ENCODE measurements at regions not wholly inside any gene's neighbourhood (a gene's known extent, or its start where the extent isn't known, plus 50 kb on each side); places are given as distances from the start of the nearest gene placed in this dataset.

GRCh38 chr5:124606543-124606942, 139.9 kb downstream of the ZNF608 start:
- WGBS, 5 donors, result 88 to 94% (median 89%) methylated on average over 2 of the region's 2 CpGs
- H3K4me1 ChIP-seq, result peaks cover 0 to 17% (median 0%) of the 10 kb centered on the region in 4 donors
- no peak overlapping the region for H3K27ac ChIP-seq
- TF ChIP-seq POLR2AphosphoS5 (IDR thresholded peaks at IDR 0.05) (no peak), POLR2A (IDR thresholded peaks at IDR 0.05) (no peak), CTCF (IDR thresholded peaks at IDR 0.05) (no peak), EP300 (IDR thresholded peaks at IDR 0.05) (no peak)
- intact Hi-C loops (cut with DNase I; ENCODE audit: low total_unique reads), result no loop called here
- no peaks in the 10 kb centered on the region for H3K27me3 ChIP-seq
- H3K4me3 ChIP-seq, result no peak overlapping the region
- H3K36me3 ChIP-seq, result no peaks in the 10 kb centered on the region
- no peak for DNase-seq
- no peaks in the 10 kb centered on the region for H3K9me3 ChIP-seq

DNA sequence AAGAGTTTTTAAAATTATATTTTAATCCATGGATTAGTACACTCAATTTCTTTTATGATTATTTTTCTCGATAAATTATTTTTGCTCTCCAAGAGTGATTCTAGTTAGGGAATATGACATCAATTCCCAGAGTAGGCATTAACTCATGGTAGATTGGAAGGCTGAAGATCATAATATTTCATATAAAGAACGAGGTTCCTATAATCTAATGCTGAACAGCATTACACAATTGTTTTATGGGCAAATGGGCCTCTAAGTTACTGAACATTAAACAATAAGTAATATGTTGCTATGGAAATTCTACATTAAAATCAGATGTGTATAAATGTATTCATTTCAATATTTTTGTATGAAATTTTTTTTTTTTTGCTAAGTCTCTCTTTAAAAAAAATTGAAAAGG, 140.3 kb downstream of the ZNF608 start:
- Histone ChIP-seq H3K9me3 (no peaks in the 10 kb centered on the region), H3K27ac (no peak overlapping the region), H3K4me3 (no peak overlapping the region), H3K36me3 (no peaks in the 10 kb centered on the region), H3K27me3 (no peaks in the 10 kb centered on the region), H3K4me1 (peaks cover 0 to 17% (median 0%) of the 10 kb centered on the region in 4 donors)
- 81 to 89% (median 82%) methylated on average over 2 of the region's 2 CpGs for WGBS, 5 donors
- intact Hi-C loops (cut with DNase I; ENCODE audit: low total_unique reads), result no loop called here
- TF ChIP-seq POLR2AphosphoS5 (IDR thresholded peaks at IDR 0.05), result no peak
- DNase-seq, result no peak

DNA sequence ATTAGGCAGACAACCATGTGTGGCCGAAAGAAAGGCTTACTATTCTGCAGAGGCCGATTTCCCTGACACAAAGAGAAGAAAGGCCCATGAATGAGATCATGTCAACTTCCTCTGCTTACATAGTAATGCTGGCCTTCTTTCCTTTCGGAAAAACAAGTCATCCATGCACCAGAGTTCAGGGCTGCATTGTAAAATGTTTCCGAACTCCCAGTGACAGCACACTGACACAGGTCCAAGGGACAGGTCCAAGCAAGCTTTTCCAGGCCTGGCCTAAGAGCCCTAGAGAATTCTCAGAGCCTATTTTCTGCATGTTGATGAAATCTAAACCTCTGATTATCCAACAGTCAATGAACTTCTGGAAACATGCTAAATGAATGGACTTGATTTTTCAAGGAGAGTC, 140.9 kb downstream of the ZNF608 start:
- H3K27ac ChIP-seq, result peak overlapping the region in 1 of 5 donors; percentile 7
- 54 to 75% (median 59%) methylated on average over 4 of the region's 4 CpGs for WGBS, 5 donors
- peak in 1 of 2 donors; percentile 82 for DNase-seq
- no peaks in the 10 kb centered on the region for H3K9me3 ChIP-seq
- H3K36me3 ChIP-seq, result no peaks in the 10 kb centered on the region
- no peaks in the 10 kb centered on the region for H3K27me3 ChIP-seq
- TF ChIP-seq CTCF (IDR thresholded peaks at IDR 0.05) (no peak), POLR2A (IDR thresholded peaks at IDR 0.05) (no peak), EP300 (IDR thresholded peaks at IDR 0.05) (no peak), POLR2AphosphoS5 (IDR thresholded peaks at IDR 0.05) (no peak)
- H3K4me1 ChIP-seq, result peaks cover 0 to 17% (median under 1%) of the 10 kb centered on the region in 4 donors
- intact Hi-C loops (cut with DNase I; ENCODE audit: low total_unique reads), result no loop called here
- H3K4me3 ChIP-seq, result no peak overlapping the region

- Histone ChIP-seq H3K4me1 (peaks cover 0 to 28% (median 6%) of the 10 kb centered on the region in 4 donors), H3K4me3 (no peak overlapping the region), H3K27me3 (no peaks in the 10 kb centered on the region), H3K27ac (no peak overlapping the region), H3K36me3 (no peaks in the 10 kb centered on the region), H3K9me3 (no peaks in the 10 kb centered on the region)
- TF ChIP-seq CTCF (IDR thresholded peaks at IDR 0.05) (no peak), POLR2AphosphoS5 (IDR thresholded peaks at IDR 0.05) (no peak)
- intact Hi-C loops (cut with DNase I; ENCODE audit: low total_unique reads), result no loop called here
- WGBS, 5 donors, result 68 to 80% (median 72%) methylated on average over 4 of the region's 4 CpGs
- DNase-seq, result no peak
Measured at GRCh38 chr5:124604419-124604818, 142.0 kb downstream of the ZNF608 start.

DNA sequence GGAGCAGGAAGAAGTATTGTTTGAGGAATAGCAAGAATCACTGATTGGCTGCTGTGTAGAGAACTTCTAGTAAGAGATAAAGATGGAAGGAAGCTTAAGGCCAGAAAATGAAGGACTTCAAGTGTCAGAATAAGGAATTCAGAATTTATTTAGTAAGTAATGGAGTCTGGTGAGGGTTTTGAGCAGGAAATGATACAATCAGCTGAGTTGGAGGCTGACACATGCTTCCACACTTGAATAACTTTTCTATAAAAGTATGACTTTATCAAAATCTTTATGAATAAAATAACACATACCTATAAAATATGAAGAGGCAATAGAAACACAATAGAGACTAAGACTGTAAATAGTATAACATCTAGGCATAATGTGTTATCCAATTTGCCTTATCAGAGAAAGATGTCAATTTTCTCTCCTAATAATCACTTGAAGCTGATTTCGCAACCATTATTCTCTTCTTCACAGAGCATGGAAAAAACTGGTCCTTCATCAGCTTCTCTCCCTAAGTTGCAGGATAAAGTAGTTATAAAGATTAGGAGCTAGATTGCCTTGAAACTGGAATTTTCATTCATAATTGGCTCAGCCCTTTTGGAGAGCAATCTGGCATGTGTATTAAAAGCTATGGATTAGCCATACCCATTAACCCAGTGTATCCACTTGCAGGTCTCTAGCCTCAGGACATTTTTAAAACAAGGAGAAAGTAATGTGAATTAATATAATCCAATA, 143.4 kb downstream of the ZNF608 start:
- H3K27ac ChIP-seq, result no peak overlapping the region
- no peak for DNase-seq
- peaks cover 0 to 36% (median 10%) of the 10 kb centered on the region in 4 donors for H3K4me1 ChIP-seq
- no peak overlapping the region for H3K4me3 ChIP-seq
- intact Hi-C loops (cut with DNase I; ENCODE audit: low total_unique reads), result no loop called here
- TF ChIP-seq POLR2AphosphoS5 (IDR thresholded peaks at IDR 0.05) (no peak), EP300 (IDR thresholded peaks at IDR 0.05) (no peak), POLR2A (IDR thresholded peaks at IDR 0.05) (no peak), CTCF (IDR thresholded peaks at IDR 0.05) (no peak)
- whole genome bisulfite sequencing, 5 donors, result 93 to 100% (median 98%) methylated on average over 1 of the region's 1 CpG
- H3K36me3 ChIP-seq, result no peaks in the 10 kb centered on the region
- no peaks in the 10 kb centered on the region for H3K9me3 ChIP-seq
- H3K27me3 ChIP-seq, result no peaks in the 10 kb centered on the region

Data from stomach (tissue), 8 donors.